ENCODE measurements at regions not wholly inside any gene's neighbourhood (a gene's known extent, or its start where the extent isn't known, plus 50 kb on each side); places are given as distances from the start of the nearest gene placed in this dataset.
A peak's percentile ranks its signal among the peaks of the same experiment; 100 is the strongest.

DNA sequence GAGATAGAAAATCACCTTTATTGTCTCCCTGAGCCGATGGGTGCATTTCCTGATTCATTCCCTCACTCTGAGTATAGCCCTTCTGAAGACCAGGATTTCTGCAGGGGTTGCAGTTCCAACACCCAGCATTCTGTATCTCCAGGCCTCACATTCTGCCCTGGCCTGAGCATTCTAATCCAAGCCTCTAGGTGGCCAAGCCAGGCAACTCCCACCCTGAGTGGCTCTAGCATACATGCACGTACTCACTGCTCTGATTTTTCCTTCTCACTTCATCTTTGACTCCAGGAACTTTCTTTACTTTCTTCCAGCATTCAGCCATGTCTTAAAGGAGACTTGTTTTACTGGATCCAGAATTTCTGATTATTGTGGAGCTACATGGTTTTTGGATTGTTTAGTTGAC lies 100.7 kb upstream of the STK39 start (continued):
- TF ChIP-seq, protein P1, sequence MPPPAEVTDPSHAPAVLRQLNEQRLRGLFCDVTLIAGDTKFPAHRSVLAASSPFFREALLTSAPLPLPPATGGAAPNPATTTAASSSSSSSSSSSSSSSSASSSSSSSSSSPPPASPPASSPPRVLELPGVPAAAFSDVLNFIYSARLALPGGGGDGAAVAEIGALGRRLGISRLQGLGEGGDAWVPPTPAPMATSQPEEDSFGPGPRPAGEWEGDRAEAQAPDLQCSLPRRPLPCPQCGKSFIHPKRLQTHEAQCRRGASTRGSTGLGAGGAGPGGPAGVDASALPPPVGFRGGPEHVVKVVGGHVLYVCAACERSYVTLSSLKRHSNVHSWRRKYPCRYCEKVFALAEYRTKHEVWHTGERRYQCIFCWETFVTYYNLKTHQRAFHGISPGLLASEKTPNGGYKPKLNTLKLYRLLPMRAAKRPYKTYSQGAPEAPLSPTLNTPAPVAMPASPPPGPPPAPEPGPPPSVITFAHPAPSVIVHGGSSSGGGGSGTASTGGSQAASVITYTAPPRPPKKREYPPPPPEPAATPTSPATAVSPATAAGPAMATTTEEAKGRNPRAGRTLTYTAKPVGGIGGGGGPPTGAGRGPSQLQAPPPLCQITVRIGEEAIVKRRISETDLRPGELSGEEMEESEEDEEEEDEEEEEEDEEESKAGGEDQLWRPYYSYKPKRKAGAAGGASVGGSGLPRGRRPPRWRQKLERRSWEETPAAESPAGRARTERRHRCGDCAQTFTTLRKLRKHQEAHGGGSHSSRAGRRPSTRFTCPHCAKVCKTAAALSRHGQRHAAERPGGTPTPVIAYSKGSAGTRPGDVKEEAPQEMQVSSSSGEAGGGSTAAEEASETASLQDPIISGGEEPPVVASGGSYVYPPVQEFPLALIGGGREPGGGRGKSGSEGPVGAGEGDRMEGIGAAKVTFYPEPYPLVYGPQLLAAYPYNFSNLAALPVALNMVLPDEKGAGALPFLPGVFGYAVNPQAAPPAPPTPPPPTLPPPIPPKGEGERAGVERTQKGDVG (CRISPR knock-in tag; IDR thresholded peaks at IDR 0.05), result no peak
- TF ChIP-seq CBX3 (IDR thresholded peaks at IDR 0.05; ENCODE audit: borderline replicate concordance, low read depth), result no peak
- TF ChIP-seq RB1 (IDR thresholded peaks at IDR 0.05; ENCODE audit: borderline replicate concordance), result no peak
- TF ChIP-seq, protein P2, sequence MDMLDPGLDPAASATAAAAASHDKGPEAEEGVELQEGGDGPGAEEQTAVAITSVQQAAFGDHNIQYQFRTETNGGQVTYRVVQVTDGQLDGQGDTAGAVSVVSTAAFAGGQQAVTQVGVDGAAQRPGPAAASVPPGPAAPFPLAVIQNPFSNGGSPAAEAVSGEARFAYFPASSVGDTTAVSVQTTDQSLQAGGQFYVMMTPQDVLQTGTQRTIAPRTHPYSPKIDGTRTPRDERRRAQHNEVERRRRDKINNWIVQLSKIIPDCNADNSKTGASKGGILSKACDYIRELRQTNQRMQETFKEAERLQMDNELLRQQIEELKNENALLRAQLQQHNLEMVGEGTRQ (IDR thresholded peaks at IDR 0.05; ENCODE audit: borderline replicate concordance, low read depth, low read length), result no peak
- no peak for TF ChIP-seq IKZF1 (conservative IDR thresholded peaks at IDR 0.05)
- TF ChIP-seq RAD21 (IDR thresholded peaks at IDR 0.05; ENCODE audit: insufficient read depth, low read depth, low read length), result peak; percentile 61
- TF ChIP-seq SIN3A (IDR thresholded peaks at IDR 0.05; ENCODE audit: low read depth, low read length), result no peak

DNA sequence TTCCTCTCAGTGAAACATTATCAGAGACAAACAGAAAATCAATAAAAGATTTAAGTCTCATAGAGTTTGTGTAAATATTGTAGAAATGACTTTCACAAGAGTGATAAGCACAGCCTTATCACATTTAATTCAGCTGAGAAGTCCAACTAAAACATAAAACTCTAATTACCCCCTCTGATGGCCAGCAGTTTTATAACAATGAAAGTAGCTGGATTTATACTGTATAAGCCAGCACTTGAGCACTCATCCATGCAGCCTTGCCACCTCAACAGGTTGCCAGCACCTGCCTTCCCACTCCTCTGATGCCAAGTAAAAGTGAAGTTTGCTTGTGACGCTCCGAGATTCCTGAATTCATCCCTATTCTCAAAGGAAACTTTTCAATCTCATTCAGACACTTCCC lies 103.0 kb upstream of the STK39 start:
- no TSS peak for BruUV-seq (replicated peaks)
- Histone ChIP-seq H3K4me2 (ENCODE audit: control insufficient read depth, insufficient read depth) (no peak overlapping the region), H3K4me3 (no peak overlapping the region), H4K20me1 (ENCODE audit: control insufficient read depth, insufficient read depth) (no peaks in the 10 kb centered on the region), H3K79me2 (ENCODE audit: control insufficient read depth, insufficient read depth, low read length) (no peaks in the 10 kb centered on the region), H2AFZ (ENCODE audit: control insufficient read depth, low read depth, low read length) (no peak overlapping the region), H3K27ac (ENCODE audit: control insufficient read depth, insufficient read depth) (no peak overlapping the region), H3K9ac (ENCODE audit: control insufficient read depth, insufficient read depth, low read length) (no peak overlapping the region), H3K36me3 (ENCODE audit: control insufficient read depth in 2 of 2, insufficient read depth in 2 of 2, low read length in 1 of 2) (no peaks in the 10 kb centered on the region), H3K9me3 (replicated peaks; ENCODE audit: control insufficient read depth, insufficient read depth, low read length) (no peaks in the 10 kb centered on the region; the same call in 2 of the 3 replicates), H3K4me1 (ENCODE audit: control insufficient read depth, insufficient read depth, low read length) (peaks cover 8% of the 10 kb centered on the region), H3K27me3 (replicated peaks in 1 of 2; ENCODE audit: control insufficient read depth in 2 of 2, insufficient read depth in 2 of 2, low read length in 1 of 2) (no peaks in the 10 kb centered on the region)
- ATAC-seq, result no peak
- in situ Hi-C loops (cut with MboI) (no loop called here), intact Hi-C loops (cut with micrococcal nuclease; ENCODE audit: unreplicated experiment) (no loop called here)
- ChIA-PET SMC1A (ENCODE audit: uncharacterized antibody, unreplicated experiment) (interaction anchor here (1.1 kb wide), 1 partner anchor 356 kb away, joined by 3 read pairs; no protein-coding TSS in a partner anchor), CTCF (no interaction called here), POLR2A (no interaction called here), RAD21 (ENCODE audit: unreplicated experiment) (no interaction called here)
- FAIRE-seq, result no peak
- WGBS (ENCODE audit: insufficient coverage, insufficient replicate concordance, low lambda C conversion rate, missing lambda C conversion rate), result 100% methylated on average over 2 of the region's 2 CpGs
- DNase-seq (ENCODE audit: low read depth, low spot score), result no peak
- no peak for TF ChIP-seq SIN3A (IDR thresholded peaks at IDR 0.05; ENCODE audit: low read depth, low read length)
- no peak for TF ChIP-seq TARDBP (IDR thresholded peaks at IDR 0.05; ENCODE audit: borderline replicate concordance)
- no peak for TF ChIP-seq CHD2 (IDR thresholded peaks at IDR 0.05; ENCODE audit: borderline replicate concordance, low read depth, low read length)
- no peak for TF ChIP-seq CTCF (IDR thresholded peaks at IDR 0.05 in 2 of 3, conservative IDR thresholded peaks at IDR 0.05 in 1 of 3; ENCODE audit: control insufficient read depth in 2 of 3, extremely low read depth in 1 of 3, insufficient read depth in 1 of 3, low read depth in 3 of 3, low read length in 3 of 3)
- TF ChIP-seq ZNF207 (IDR thresholded peaks at IDR 0.05; ENCODE audit: borderline replicate concordance), result no peak
- no peak for TF ChIP-seq BCLAF1 (IDR thresholded peaks at IDR 0.05)
- no peak for TF ChIP-seq PML (IDR thresholded peaks at IDR 0.05; ENCODE audit: low read length)
- no peak for TF ChIP-seq KLF5 (IDR thresholded peaks at IDR 0.05; ENCODE audit: partially characterized antibody)
- no peak for TF ChIP-seq FOXK2 (IDR thresholded peaks at IDR 0.05)
